GM18520 (cell line): ENCODE measurements at regions not wholly inside any gene's neighbourhood (a gene's known extent, or its start where the extent isn't known, plus 50 kb on each side); places are given as distances from the start of the nearest gene placed in this dataset.

Experiments
- ATAC-seq: cut with Tn5 transposase; IDR thresholded peaks from one replicate; pipeline ENCODE4 v1.9.1; 2021; ENCODE audit not compliant: unreplicated experiment

GRCh38 chr5:56664025-56664424, 151.3 kb upstream of the MAP3K1 start:
- no peak for ATAC-seq

GRCh38 chr5:56663523-56663922, 151.8 kb upstream of the MAP3K1 start:
- ATAC-seq: no peak

GRCh38 chr5:56662893-56663292, 152.5 kb upstream of the MAP3K1 start:
- ATAC-seq: no peak

GRCh38 chr5:56659971-56660370, 155.4 kb upstream of the MAP3K1 start:
- no peak for ATAC-seq

- no peak for ATAC-seq
Measured at GRCh38 chr5:56658972-56659371, 156.4 kb upstream of the MAP3K1 start.

GRCh38 chr5:56656846-56657726, 158.3 kb upstream of the MAP3K1 start:
- ATAC-seq: no peak

- ATAC-seq: no peak
Measured at GRCh38 chr5:56651893-56652292, 163.5 kb upstream of the MAP3K1 start.

- ATAC-seq: no peak
Measured at GRCh38 chr5:56650386-56650785, 165.0 kb upstream of the MAP3K1 start.

GRCh38 chr5:56649569-56649968, 165.8 kb upstream of the MAP3K1 start:
- ATAC-seq: no peak

GRCh38 chr5:56648460-56649034, 166.8 kb upstream of the MAP3K1 start:
- no peak for ATAC-seq

- ATAC-seq: no peak
Measured at GRCh38 chr5:56647099-56647850, 168.1 kb upstream of the MAP3K1 start.

GRCh38 chr5:56641635-56642260, 173.6 kb upstream of the MAP3K1 start:
- ATAC-seq: no peak

GRCh38 chr5:56640763-56641406, 174.5 kb upstream of the MAP3K1 start:
- no peak for ATAC-seq

GRCh38 chr5:56639476-56639875, 175.9 kb upstream of the MAP3K1 start:
- ATAC-seq: no peak

- no peak for ATAC-seq
Measured at GRCh38 chr5:56638768-56639238, 176.5 kb upstream of the MAP3K1 start.

GRCh38 chr5:56638061-56638621, 177.2 kb upstream of the MAP3K1 start:
- no peak for ATAC-seq

GRCh38 chr5:56637321-56637920, 177.9 kb upstream of the MAP3K1 start:
- no peak for ATAC-seq

GRCh38 chr5:56633950-56634349, 181.4 kb upstream of the MAP3K1 start:
- ATAC-seq: no peak

GRCh38 chr5:56632939-56633338, 182.4 kb upstream of the MAP3K1 start:
- no peak for ATAC-seq

- no peak for ATAC-seq
Measured at GRCh38 chr5:56632199-56632598, 183.2 kb upstream of the MAP3K1 start.
